Type B pancreatic cell (in vitro differentiated cells): ENCODE measurements at regions not wholly inside any gene's neighbourhood (a gene's known extent, or its start where the extent isn't known, plus 50 kb on each side); places are given as distances from the start of the nearest gene placed in this dataset.
A peak's percentile ranks its signal among the peaks of the same experiment; 100 is the strongest.

Experiments used
- DNase-seq: peaks from one replicate; pipeline ENCODE4 v3.0.0; 2021; ENCODE audit warnings: mixed read lengths; ENCODE audit not compliant: unreplicated experiment; ENCODE audit errors: extremely low spot score
- H3K27ac Mint-ChIP-seq: 2 replicates; pipeline ENCODE4 v1.8.0; 2021; ENCODE audit warnings: mild to moderate bottlenecking, mixed read lengths
- H3K27me3 Mint-ChIP-seq: 2 replicates; pipeline ENCODE4 v1.8.0; 2021; ENCODE audit warnings: mixed read lengths
- H3K36me3 Mint-ChIP-seq: 2 replicates; pipeline ENCODE4 v1.8.0; 2021; ENCODE audit warnings: mixed read lengths
- H3K4me1 Mint-ChIP-seq: one replicate; pipeline ENCODE4 v1.8.0; 2021; ENCODE audit warnings: mixed read lengths; ENCODE audit not compliant: unreplicated experiment
- H3K4me3 Mint-ChIP-seq: 2 replicates; pipeline ENCODE4 v1.8.0; 2021; ENCODE audit warnings: mild to moderate bottlenecking, mixed read lengths
- H3K9me3 Mint-ChIP-seq: 2 replicates; pipeline ENCODE4 v1.8.0; 2021; ENCODE audit warnings: mixed read lengths
- TF ChIP-seq, protein P1 (sequence below): fragments of 200-600 bp; sonication (generic); conservative IDR thresholded peaks from 2 replicates; pipeline ENCODE4 v1.5.0; 2021; ENCODE audit warnings: antibody characterized with exemption, mild to moderate bottlenecking

DNA sequence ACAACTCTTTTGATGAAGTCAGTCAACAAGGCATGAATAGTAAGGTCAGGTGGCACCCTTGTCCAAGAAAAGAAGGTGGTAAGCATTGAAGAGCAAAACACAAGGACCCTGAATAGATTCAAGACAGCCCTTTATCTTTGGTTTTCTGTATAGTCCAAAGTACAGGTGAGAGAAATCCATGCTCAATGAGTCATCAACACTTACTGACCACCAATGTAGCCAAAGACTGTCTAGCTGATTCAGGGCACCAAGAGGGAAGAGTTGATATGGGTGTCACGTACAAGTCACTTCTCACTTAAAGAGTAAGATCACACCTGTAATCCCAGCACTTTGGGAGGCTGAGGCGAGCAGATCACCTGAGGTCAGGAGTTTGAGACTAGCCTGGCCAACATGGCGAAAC is 528.3 kb downstream of the CD83 start:
- Mint-ChIP-seq H3K27me3 (peaks cover 12% of the 10 kb centered on the region), H3K4me3 (no peak overlapping the region), H3K36me3 (no peaks in the 10 kb centered on the region), H3K4me1 (peaks cover 15% of the 10 kb centered on the region), H3K27ac (no peak overlapping the region), H3K9me3 (peaks cover 7% of the 10 kb centered on the region)
- TF ChIP-seq, protein P1, sequence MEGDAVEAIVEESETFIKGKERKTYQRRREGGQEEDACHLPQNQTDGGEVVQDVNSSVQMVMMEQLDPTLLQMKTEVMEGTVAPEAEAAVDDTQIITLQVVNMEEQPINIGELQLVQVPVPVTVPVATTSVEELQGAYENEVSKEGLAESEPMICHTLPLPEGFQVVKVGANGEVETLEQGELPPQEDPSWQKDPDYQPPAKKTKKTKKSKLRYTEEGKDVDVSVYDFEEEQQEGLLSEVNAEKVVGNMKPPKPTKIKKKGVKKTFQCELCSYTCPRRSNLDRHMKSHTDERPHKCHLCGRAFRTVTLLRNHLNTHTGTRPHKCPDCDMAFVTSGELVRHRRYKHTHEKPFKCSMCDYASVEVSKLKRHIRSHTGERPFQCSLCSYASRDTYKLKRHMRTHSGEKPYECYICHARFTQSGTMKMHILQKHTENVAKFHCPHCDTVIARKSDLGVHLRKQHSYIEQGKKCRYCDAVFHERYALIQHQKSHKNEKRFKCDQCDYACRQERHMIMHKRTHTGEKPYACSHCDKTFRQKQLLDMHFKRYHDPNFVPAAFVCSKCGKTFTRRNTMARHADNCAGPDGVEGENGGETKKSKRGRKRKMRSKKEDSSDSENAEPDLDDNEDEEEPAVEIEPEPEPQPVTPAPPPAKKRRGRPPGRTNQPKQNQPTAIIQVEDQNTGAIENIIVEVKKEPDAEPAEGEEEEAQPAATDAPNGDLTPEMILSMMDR = no peak
- no peak for DNase-seq

DNA sequence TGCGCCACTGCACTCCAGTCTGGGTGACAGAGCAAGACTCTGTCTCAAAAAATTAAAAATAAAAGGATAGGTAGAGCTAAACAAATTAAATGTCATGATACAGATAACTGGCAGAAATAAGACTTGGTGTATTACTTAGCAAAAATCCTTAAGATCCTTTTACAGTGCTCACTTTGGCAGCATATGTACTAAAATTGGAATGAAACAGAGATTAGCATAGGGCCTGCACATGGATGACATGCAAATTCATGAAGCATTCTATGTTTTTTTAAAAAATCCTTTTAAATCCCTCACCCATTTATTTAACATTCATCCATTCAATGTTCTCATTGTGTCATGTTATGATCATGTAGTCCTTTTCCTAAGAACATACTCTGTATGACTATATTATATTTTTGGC is 528.8 kb downstream of the CD83 start:
- no peak for DNase-seq
- peaks cover 10% of the 10 kb centered on the region for H3K27me3 Mint-ChIP-seq
- H3K4me3 Mint-ChIP-seq = no peak overlapping the region
- H3K36me3 Mint-ChIP-seq = no peaks in the 10 kb centered on the region
- TF ChIP-seq, protein P1 = no peak
- H3K4me1 Mint-ChIP-seq = peaks cover 13% of the 10 kb centered on the region
- no peak overlapping the region for H3K27ac Mint-ChIP-seq
- peaks cover 7% of the 10 kb centered on the region for H3K9me3 Mint-ChIP-seq

- Mint-ChIP-seq H3K36me3 (no peaks in the 10 kb centered on the region), H3K4me3 (no peak overlapping the region), H3K27me3 (peaks cover 8% of the 10 kb centered on the region), H3K4me1 (peaks cover 8% of the 10 kb centered on the region), H3K9me3 (peaks cover 7% of the 10 kb centered on the region), H3K27ac (no peak overlapping the region)
- no peak for DNase-seq
- TF ChIP-seq, protein P1 = no peak
Observed at GRCh38 chr6:14647357-14647756, 529.8 kb downstream of the CD83 start.

GRCh38 chr6:14652536-14652935 is 535.0 kb downstream of the CD83 start:
- DNase-seq = no peak
- TF ChIP-seq, protein P1 = no peak
- peaks cover 10% of the 10 kb centered on the region for H3K9me3 Mint-ChIP-seq
- no peaks in the 10 kb centered on the region for H3K36me3 Mint-ChIP-seq
- H3K27ac Mint-ChIP-seq = no peak overlapping the region
- H3K4me3 Mint-ChIP-seq = peak overlapping the region; percentile 19
- no peaks in the 10 kb centered on the region for H3K27me3 Mint-ChIP-seq
- H3K4me1 Mint-ChIP-seq = peaks cover 21% of the 10 kb centered on the region

DNA sequence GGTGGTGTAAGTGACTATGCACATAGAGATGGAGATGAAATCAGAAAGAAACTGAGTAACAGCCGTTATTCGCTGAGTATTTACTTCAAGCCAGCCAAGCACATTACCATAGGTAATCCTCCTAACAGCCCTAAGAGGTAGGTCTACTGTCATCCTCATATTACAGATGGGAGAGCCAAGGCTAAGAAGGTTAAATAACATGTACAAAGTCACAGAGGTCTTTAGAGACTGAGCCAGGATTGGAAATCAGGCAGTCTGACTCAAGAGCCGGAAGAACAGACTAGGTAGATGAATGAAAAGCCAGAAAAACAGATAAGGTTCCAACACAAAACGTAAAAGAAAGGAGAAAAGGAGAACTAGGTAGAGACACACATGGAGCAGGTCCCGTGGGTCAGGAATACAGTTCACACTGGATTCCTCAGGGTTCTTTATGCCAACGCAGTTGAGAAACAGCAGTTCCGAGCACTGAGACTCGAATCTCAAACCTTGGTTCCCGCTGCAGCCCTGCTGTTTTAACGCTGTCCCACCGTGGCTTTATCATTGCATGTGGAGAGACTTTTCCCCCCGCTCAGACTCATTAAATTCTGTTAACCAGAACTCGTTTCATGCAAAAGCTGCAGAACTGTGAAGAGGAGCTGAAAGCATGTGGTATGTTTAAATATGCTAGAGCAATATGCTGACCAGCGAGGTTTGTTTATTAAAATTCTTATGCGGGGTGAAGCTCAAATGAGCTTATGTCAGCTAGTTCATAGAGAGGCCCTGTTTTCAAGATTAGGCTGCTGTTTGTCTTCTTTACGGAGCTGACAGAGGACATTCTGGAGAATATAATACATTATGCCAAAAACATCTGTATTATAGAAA is 537.9 kb downstream of the CD83 start:
- no peak overlapping the region for H3K27ac Mint-ChIP-seq
- TF ChIP-seq, protein P1 = no peak

More for the DNA sequence above, 537.9 kb downstream of the CD83 start:
- Mint-ChIP-seq H3K9me3 (peaks cover 4% of the 10 kb centered on the region), H3K36me3 (no peaks in the 10 kb centered on the region), H3K4me3 (peak overlapping the region; percentile 5), H3K4me1 (peaks cover 38% of the 10 kb centered on the region), H3K27me3 (no peaks in the 10 kb centered on the region)
- no peak for DNase-seq
